Liver (tissue), 3 donors: ENCODE measurements at regions not wholly inside any gene's neighbourhood (a gene's known extent, or its start where the extent isn't known, plus 50 kb on each side); places are given as distances from the start of the nearest gene placed in this dataset.
A peak's percentile ranks its signal among the peaks of the same experiment; 100 is the strongest.

Source experiments
- CTCF ChIP-seq: fragments of 150-350 bp; IDR thresholded peaks from 2 replicates; pipeline ENCODE4 v1.5.1; 2017; ENCODE audit warnings: improper control_type of control experiment, low read depth, low read length; ENCODE audit not compliant: missing input control
- FOXA1 ChIP-seq: IDR thresholded peaks from 2 replicates; pipeline ENCODE4 v1.6.1; 2016; ENCODE audit warnings: antibody characterized with exemption
- RAD21 ChIP-seq, 2 donors: IDR thresholded peaks; 2 replicates each; pipeline ENCODE4 v1.6.1; 2016; ENCODE audit warnings: antibody characterized with exemption in 2 of 2, mild to moderate bottlenecking in 2 of 2
- SP1 ChIP-seq: IDR thresholded peaks from 2 replicates; pipeline ENCODE4 v1.6.1; 2018; ENCODE audit warnings: antibody characterized with exemption, mild to moderate bottlenecking
- YY1 ChIP-seq: IDR thresholded peaks from 2 replicates; pipeline ENCODE4 v1.6.1; 2016; ENCODE audit warnings: antibody characterized with exemption, mild to moderate bottlenecking
- TF ChIP-seq, protein P1 (sequence below): IDR thresholded peaks from 2 replicates; pipeline ENCODE4 v1.6.1; 2016; ENCODE audit warnings: antibody characterized with exemption
- TF ChIP-seq, protein P2 (sequence below): IDR thresholded peaks from 2 replicates; pipeline ENCODE4 v1.6.1; 2016; ENCODE audit warnings: antibody characterized with exemption
- TF ChIP-seq, protein P3 (sequence below): IDR thresholded peaks from 2 replicates; pipeline ENCODE4 v1.6.1; 2016; ENCODE audit warnings: antibody characterized with exemption, mild to moderate bottlenecking
- donor health status: healthy.
- donor health status: healthy.

DNA sequence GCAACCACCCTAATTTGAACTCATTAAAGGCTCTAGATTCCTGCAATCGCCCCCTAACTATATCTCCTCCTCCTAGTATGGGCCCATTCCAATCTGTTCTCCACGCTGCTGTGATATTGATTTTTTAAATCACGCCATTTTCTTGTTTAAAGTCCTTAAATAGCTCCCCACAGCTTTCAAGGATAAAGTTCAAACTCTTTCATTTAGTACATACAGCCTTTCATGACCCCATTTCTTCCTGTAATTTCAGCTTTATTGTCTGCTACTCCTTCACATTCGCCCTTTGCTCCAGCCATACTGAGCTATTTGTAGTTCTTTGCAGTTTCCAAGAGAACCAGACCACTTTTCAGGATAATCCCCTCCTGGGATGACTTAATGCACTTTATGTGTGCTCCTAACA lies 118.5 kb downstream of the GC start:
- TF ChIP-seq CTCF (no peak), RAD21 (IDR thresholded peaks at IDR 0.05) (no peak), SP1 (no peak), YY1 (peak; percentile 37), FOXA1 (no peak)
- TF ChIP-seq, protein P1, sequence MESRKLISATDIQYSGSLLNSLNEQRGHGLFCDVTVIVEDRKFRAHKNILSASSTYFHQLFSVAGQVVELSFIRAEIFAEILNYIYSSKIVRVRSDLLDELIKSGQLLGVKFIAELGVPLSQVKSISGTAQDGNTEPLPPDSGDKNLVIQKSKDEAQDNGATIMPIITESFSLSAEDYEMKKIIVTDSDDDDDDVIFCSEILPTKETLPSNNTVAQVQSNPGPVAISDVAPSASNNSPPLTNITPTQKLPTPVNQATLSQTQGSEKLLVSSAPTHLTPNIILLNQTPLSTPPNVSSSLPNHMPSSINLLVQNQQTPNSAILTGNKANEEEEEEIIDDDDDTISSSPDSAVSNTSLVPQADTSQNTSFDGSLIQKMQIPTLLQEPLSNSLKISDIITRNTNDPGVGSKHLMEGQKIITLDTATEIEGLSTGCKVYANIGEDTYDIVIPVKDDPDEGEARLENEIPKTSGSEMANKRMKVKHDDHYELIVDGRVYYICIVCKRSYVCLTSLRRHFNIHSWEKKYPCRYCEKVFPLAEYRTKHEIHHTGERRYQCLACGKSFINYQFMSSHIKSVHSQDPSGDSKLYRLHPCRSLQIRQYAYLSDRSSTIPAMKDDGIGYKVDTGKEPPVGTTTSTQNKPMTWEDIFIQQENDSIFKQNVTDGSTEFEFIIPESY = no peak
- TF ChIP-seq, protein P2, sequence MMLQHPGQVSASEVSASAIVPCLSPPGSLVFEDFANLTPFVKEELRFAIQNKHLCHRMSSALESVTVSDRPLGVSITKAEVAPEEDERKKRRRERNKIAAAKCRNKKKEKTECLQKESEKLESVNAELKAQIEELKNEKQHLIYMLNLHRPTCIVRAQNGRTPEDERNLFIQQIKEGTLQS = no peak
- TF ChIP-seq, protein P3, sequence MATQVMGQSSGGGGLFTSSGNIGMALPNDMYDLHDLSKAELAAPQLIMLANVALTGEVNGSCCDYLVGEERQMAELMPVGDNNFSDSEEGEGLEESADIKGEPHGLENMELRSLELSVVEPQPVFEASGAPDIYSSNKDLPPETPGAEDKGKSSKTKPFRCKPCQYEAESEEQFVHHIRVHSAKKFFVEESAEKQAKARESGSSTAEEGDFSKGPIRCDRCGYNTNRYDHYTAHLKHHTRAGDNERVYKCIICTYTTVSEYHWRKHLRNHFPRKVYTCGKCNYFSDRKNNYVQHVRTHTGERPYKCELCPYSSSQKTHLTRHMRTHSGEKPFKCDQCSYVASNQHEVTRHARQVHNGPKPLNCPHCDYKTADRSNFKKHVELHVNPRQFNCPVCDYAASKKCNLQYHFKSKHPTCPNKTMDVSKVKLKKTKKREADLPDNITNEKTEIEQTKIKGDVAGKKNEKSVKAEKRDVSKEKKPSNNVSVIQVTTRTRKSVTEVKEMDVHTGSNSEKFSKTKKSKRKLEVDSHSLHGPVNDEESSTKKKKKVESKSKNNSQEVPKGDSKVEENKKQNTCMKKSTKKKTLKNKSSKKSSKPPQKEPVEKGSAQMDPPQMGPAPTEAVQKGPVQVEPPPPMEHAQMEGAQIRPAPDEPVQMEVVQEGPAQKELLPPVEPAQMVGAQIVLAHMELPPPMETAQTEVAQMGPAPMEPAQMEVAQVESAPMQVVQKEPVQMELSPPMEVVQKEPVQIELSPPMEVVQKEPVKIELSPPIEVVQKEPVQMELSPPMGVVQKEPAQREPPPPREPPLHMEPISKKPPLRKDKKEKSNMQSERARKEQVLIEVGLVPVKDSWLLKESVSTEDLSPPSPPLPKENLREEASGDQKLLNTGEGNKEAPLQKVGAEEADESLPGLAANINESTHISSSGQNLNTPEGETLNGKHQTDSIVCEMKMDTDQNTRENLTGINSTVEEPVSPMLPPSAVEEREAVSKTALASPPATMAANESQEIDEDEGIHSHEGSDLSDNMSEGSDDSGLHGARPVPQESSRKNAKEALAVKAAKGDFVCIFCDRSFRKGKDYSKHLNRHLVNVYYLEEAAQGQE = no peak
